WERI-Rb-1 (cell line): ENCODE measurements at regions not wholly inside any gene's neighbourhood (a gene's known extent, or its start where the extent isn't known, plus 50 kb on each side); places are given as distances from the start of the nearest gene placed in this dataset.

Experiments used
- DNase-seq: peaks from one replicate; pipeline ENCODE4 v3.0.0-alpha.2; 2020
- H3K27ac ChIP-seq: fragments of 250-450 bp; sonication (Bioruptor Pico); 2 replicates; pipeline ENCODE4 v1.5.1; 2020; ENCODE audit warnings: mild to moderate bottlenecking, moderate library complexity
- H3K27me3 ChIP-seq: fragments of 250-450 bp; sonication (Bioruptor Pico); 2 replicates; pipeline ENCODE4 v1.5.1; 2021; ENCODE audit warnings: mild to moderate bottlenecking, low read depth, moderate library complexity; ENCODE audit not compliant: insufficient read depth, severe bottlenecking
- H3K36me3 ChIP-seq: fragments of 250-450 bp; sonication (Bioruptor Pico); 2 replicates; pipeline ENCODE4 v1.5.1; 2020; ENCODE audit warnings: mild to moderate bottlenecking, moderate library complexity
- H3K4me3 ChIP-seq: 2 replicates; pipeline ENCODE4 v1.5.1; 2011; ENCODE audit warnings: low read depth, mild to moderate bottlenecking, control low read depth, low read length
- H3K9me3 ChIP-seq: fragments of 250-450 bp; sonication (Bioruptor Pico); 2 replicates; pipeline ENCODE4 v1.5.1; 2021; ENCODE audit warnings: mild to moderate bottlenecking, moderate library complexity; ENCODE audit not compliant: severe bottlenecking
- CTCF ChIP-seq: IDR thresholded peaks from 2 replicates; pipeline ENCODE4 v1.5.1; 2011; ENCODE audit warnings: low read depth, mild to moderate bottlenecking, control low read depth, inconsistent platforms, low read length

DNA sequence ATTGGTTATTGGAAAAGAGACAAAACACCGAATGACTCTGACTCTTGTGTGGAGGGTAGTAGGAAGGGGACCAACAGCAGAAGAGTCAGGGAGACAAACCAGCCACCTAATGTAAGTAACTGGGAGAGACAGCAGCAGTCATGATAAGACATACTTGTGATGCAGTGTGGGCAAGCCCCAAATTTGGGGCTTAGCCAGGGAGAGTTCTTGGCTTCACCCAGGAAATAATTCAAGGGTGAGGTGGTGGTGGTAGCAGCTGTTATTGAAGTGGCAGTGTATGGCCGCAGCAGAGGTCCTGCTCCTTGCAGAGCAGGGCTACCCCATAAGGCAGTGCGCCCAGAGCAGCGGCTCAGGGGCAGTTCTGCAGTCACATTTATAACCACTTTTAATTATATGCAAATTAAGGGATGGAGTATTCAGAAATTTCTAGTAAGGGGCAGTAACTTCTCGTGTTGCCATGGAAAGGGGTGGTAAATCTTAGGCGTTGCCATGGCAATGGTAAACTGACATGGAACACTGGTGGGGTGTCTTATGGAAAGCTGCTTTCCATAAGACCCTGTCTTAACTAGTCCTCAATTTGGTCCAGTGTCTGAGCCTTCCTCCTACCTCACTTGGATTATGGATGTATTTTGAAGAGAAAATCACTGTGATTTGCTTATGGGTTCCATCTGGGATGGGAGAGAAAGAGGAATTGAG lies 317.1 kb downstream of the PHKB start:
- no peak for TF ChIP-seq CTCF
- DNase-seq, result no peak
- Histone ChIP-seq H3K27me3 (no peaks in the 10 kb centered on the region), H3K4me3 (no peak overlapping the region), H3K27ac (no peak overlapping the region), H3K9me3 (no peaks in the 10 kb centered on the region), H3K36me3 (no peaks in the 10 kb centered on the region)

GRCh38 chr16:47777220-47777619 lies 316.1 kb downstream of the PHKB start:
- H3K27me3 ChIP-seq, result no peaks in the 10 kb centered on the region
- H3K36me3 ChIP-seq, result no peaks in the 10 kb centered on the region
- no peak overlapping the region for H3K27ac ChIP-seq
- DNase-seq, result no peak
- no peaks in the 10 kb centered on the region for H3K9me3 ChIP-seq
- no peak overlapping the region for H3K4me3 ChIP-seq
- TF ChIP-seq CTCF, result no peak

- DNase-seq, result peak; percentile 14
- Histone ChIP-seq H3K9me3 (no peaks in the 10 kb centered on the region), H3K27ac (no peak overlapping the region), H3K27me3 (no peaks in the 10 kb centered on the region), H3K4me3 (no peak overlapping the region), H3K36me3 (no peaks in the 10 kb centered on the region)
- 0 out of 2 replicates have a peak, but pooled peaks have one; percentile 5 for TF ChIP-seq CTCF
Observed at GRCh38 chr16:47774661-47775060, 313.5 kb downstream of the PHKB start.

DNA sequence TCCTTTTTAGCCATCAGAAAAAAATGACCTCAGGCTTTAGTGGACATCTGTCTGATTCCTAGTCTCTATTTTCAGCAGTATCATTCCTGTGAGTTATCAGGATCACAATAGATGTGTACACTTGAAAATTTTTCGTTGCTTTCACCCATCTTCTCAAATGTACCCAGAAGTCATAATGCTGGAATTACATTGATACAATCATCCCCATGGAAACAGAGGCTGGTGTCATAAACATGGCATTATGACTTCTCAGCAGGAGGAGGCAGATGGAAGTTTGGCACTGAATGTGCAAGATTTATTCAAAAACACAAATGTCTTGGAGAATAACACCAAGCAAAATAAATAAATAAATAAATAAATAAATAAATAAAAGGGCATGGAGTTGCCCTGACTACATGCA lies 292.5 kb downstream of the PHKB start:
- H3K27me3 ChIP-seq, result no peaks in the 10 kb centered on the region
- H3K27ac ChIP-seq, result no peak overlapping the region
- no peak for TF ChIP-seq CTCF
- H3K36me3 ChIP-seq, result no peaks in the 10 kb centered on the region
- no peak overlapping the region for H3K4me3 ChIP-seq
- no peaks in the 10 kb centered on the region for H3K9me3 ChIP-seq
- DNase-seq, result no peak
